ENCODE measurements at regions not wholly inside any gene's neighbourhood (a gene's known extent, or its start where the extent isn't known, plus 50 kb on each side); places are given as distances from the start of the nearest gene placed in this dataset.

GRCh38 chr4:170794525-170794924 lies 704.8 kb upstream of the AADAT start:
- TF ChIP-seq ATF3 (IDR thresholded peaks at IDR 0.05; ENCODE audit: insufficient read depth, low read depth, low read length), result no peak
- no peak for TF ChIP-seq CTCF (IDR thresholded peaks at IDR 0.05; ENCODE audit: control extremely low read depth in 1 of 3, insufficient read depth in 1 of 3, low read depth in 1 of 3, low read length in 3 of 3)
- TF ChIP-seq JUN (IDR thresholded peaks at IDR 0.05; ENCODE audit: low read depth, low read length), result no peak
- TF ChIP-seq EP300 (IDR thresholded peaks at IDR 0.05; ENCODE audit: borderline replicate concordance in 1 of 2, low read depth in 2 of 2, low read length in 2 of 2), result no peak
- TF ChIP-seq CEBPB (IDR thresholded peaks at IDR 0.05; ENCODE audit: low read depth, low read length), result no peak
- no peak for TF ChIP-seq BRCA1 (IDR thresholded peaks at IDR 0.05; ENCODE audit: low read depth, low read length)
- TF ChIP-seq RAD21 (IDR thresholded peaks at IDR 0.05 in 1 of 2, conservative IDR thresholded peaks at IDR 0.05 in 1 of 2; ENCODE audit: low read depth in 2 of 2, low read length in 2 of 2), result no peak
- no peak for TF ChIP-seq ATF2 (IDR thresholded peaks at IDR 0.05; ENCODE audit: low read length)
- no peak for TF ChIP-seq TAF1 (IDR thresholded peaks at IDR 0.05; ENCODE audit: low read depth, low read length)
- no peak for TF ChIP-seq EZH2 (IDR thresholded peaks at IDR 0.05; ENCODE audit: low read depth, low read length, severe bottlenecking)
- no peak for TF ChIP-seq CREB1 (IDR thresholded peaks at IDR 0.05)
- no peak for TF ChIP-seq POLR2A (IDR thresholded peaks at IDR 0.05; ENCODE audit: control extremely low read depth in 1 of 2, low read depth in 2 of 2, low read length in 2 of 2)
- TF ChIP-seq GABPA (IDR thresholded peaks at IDR 0.05; ENCODE audit: borderline replicate concordance, insufficient read depth, low read length), result no peak
- no peak for TF ChIP-seq KDM5A (IDR thresholded peaks at IDR 0.05; ENCODE audit: low read length)
